H9 (cell line): ENCODE measurements at regions not wholly inside any gene's neighbourhood (a gene's known extent, or its start where the extent isn't known, plus 50 kb on each side); places are given as distances from the start of the nearest gene placed in this dataset.

ENCODE experiments used
- DNase-seq: peaks from one replicate; pipeline ENCODE4 v3.0.0-alpha.2; 2017
- H2AFZ ChIP-seq: one replicate; pipeline ENCODE4 v1.6.1; 2013; ENCODE audit warnings: mild to moderate bottlenecking, low read length, control low read depth, moderate library complexity
- H2AK5ac ChIP-seq: 2 replicates; pipeline ENCODE4 v1.6.1; 2013; ENCODE audit warnings: low read length, control low read depth, mixed read lengths; ENCODE audit not compliant: insufficient read length
- H2BK120ac ChIP-seq: one replicate; pipeline ENCODE4 v1.6.1; 2013; ENCODE audit warnings: low read depth, mild to moderate bottlenecking, low read length, control low read depth, inconsistent platforms; ENCODE audit not compliant: poor library complexity, severe bottlenecking
- H2BK12ac ChIP-seq: 2 replicates; pipeline ENCODE4 v1.6.1; 2013; ENCODE audit warnings: low read length, control low read depth, mixed read lengths, low read depth; ENCODE audit not compliant: insufficient read length
- H2BK15ac ChIP-seq: 2 replicates; pipeline ENCODE4 v1.6.1; 2013; ENCODE audit warnings: low read depth, low read length, control low read depth
- H2BK20ac ChIP-seq: one replicate; pipeline ENCODE4 v1.6.1; 2013; ENCODE audit warnings: low read depth, mild to moderate bottlenecking, low read length, control low read depth, inconsistent platforms; ENCODE audit not compliant: poor library complexity, severe bottlenecking
- H2BK5ac ChIP-seq: 2 replicates; pipeline ENCODE4 v1.6.1; 2013; ENCODE audit warnings: low read length, control low read depth, mixed read lengths; ENCODE audit not compliant: insufficient read length
- H3K14ac ChIP-seq: 2 replicates; pipeline ENCODE4 v1.6.1; 2013; ENCODE audit warnings: low read length, control low read depth; ENCODE audit not compliant: insufficient read depth
- H3K18ac ChIP-seq: 2 replicates; pipeline ENCODE4 v1.6.1; 2013; ENCODE audit warnings: low read depth, mild to moderate bottlenecking, mixed read lengths, low read length, control low read depth; ENCODE audit not compliant: insufficient read length
- H3K23ac ChIP-seq: 2 replicates; pipeline ENCODE4 v1.6.1; 2013; ENCODE audit warnings: low read length, control low read depth, mixed read lengths, low read depth; ENCODE audit not compliant: insufficient read length
- H3K23me2 ChIP-seq: 2 replicates; pipeline ENCODE4 v1.6.1; 2013; ENCODE audit warnings: low read depth, mild to moderate bottlenecking, mixed read lengths, low read length, control low read depth; ENCODE audit not compliant: insufficient read length, poor library complexity, severe bottlenecking
- H3K27ac ChIP-seq: 2 replicates; pipeline ENCODE4 v1.5.1; 2013; ENCODE audit warnings: low read length, control low read depth, mixed read lengths, low read depth; ENCODE audit not compliant: insufficient read length
- H3K27me3 ChIP-seq: 2 replicates; pipeline ENCODE4 v1.6.1; 2013; ENCODE audit warnings: low read length, control low read depth, inconsistent platforms; ENCODE audit not compliant: insufficient read depth
- H3K4ac ChIP-seq: 2 replicates; pipeline ENCODE4 v1.6.1; 2013; ENCODE audit warnings: low read depth, mild to moderate bottlenecking, control low read depth, inconsistent platforms, low read length, moderate library complexity
- H3K4me1 ChIP-seq: 2 replicates; pipeline ENCODE4 v1.6.1; 2013; ENCODE audit warnings: low read length, control low read depth, inconsistent platforms; ENCODE audit not compliant: insufficient read depth
- H3K4me2 ChIP-seq: 2 replicates; pipeline ENCODE4 v1.6.1; 2013; ENCODE audit warnings: low read length, control low read depth, mixed read lengths; ENCODE audit not compliant: insufficient read length, insufficient read depth
- H3K56ac ChIP-seq: 2 replicates; pipeline ENCODE4 v1.6.1; 2013; ENCODE audit warnings: low read depth, mild to moderate bottlenecking, mixed read lengths, low read length, control low read depth; ENCODE audit not compliant: insufficient read length
- H3K79me1 ChIP-seq: 2 replicates; pipeline ENCODE4 v1.6.1; 2013; ENCODE audit warnings: low read depth, mild to moderate bottlenecking, moderate library complexity, low read length, control low read depth, inconsistent platforms; ENCODE audit not compliant: insufficient read depth, poor library complexity, severe bottlenecking
- H3K79me2 ChIP-seq: 2 replicates; pipeline ENCODE4 v1.6.1; 2013; ENCODE audit warnings: low read length, control low read depth, inconsistent platforms; ENCODE audit not compliant: insufficient read depth
- H3K9ac ChIP-seq: 2 replicates; pipeline ENCODE4 v1.6.1; 2013; ENCODE audit warnings: low read length, control low read depth, mixed read lengths; ENCODE audit not compliant: insufficient read length; ENCODE audit errors: extremely low read depth
- H3K9me3 ChIP-seq: one replicate; pipeline ENCODE4 v1.6.1; 2013; ENCODE audit warnings: low read depth, low read length, inconsistent platforms; ENCODE audit not compliant: control insufficient read depth
- H3T11ph ChIP-seq: one replicate; pipeline ENCODE4 v1.6.1; 2013; ENCODE audit warnings: mild to moderate bottlenecking, low read length, control low read depth, inconsistent platforms
- H4K20me1 ChIP-seq: one replicate; pipeline ENCODE4 v1.6.1; 2013; ENCODE audit not compliant: control insufficient read depth, insufficient read length, insufficient read depth
- H4K5ac ChIP-seq: 2 replicates; pipeline ENCODE4 v1.6.1; 2013; ENCODE audit warnings: low read depth, mild to moderate bottlenecking, mixed read lengths, low read length, control low read depth; ENCODE audit not compliant: insufficient read length
- H4K8ac ChIP-seq: replicated peaks from 2 replicates; pipeline ENCODE4 v1.6.1; 2013; ENCODE audit warnings: low read length, control low read depth, mixed read lengths, low read depth; ENCODE audit not compliant: insufficient read length
- H4K91ac ChIP-seq: 2 replicates; pipeline ENCODE4 v1.6.1; 2013; ENCODE audit warnings: low read depth, mild to moderate bottlenecking, moderate library complexity, mixed read lengths, low read length, control low read depth; ENCODE audit not compliant: insufficient read length
- H3K27ac Mint-ChIP-seq, 3 experiments: 2 replicates in 2 of 3; 3 replicates in 1 of 3; pipeline ENCODE4 v1.8.0; 2020 to 2021; ENCODE audit warnings: mixed read lengths in 3 of 3, mild to moderate bottlenecking in 1 of 3, moderate library complexity in 1 of 3
- H3K27me3 Mint-ChIP-seq: 2 replicates; pipeline ENCODE4 v1.8.0; 2021; ENCODE audit warnings: low read depth, mild to moderate bottlenecking, moderate library complexity, mixed read lengths
- H3K36me3 Mint-ChIP-seq, 3 experiments: 2 replicates in 2 of 3; 3 replicates in 1 of 3; pipeline ENCODE4 v1.8.0; 2020 to 2021; ENCODE audit warnings: low read depth in 3 of 3, mixed read lengths in 3 of 3; ENCODE audit not compliant: insufficient read depth in 1 of 3
- H3K4me1 Mint-ChIP-seq, 2 experiments: 2 replicates each; pipeline ENCODE4 v1.8.0; 2020; ENCODE audit warnings: mixed read lengths in 2 of 2
- H3K4me3 Mint-ChIP-seq, 2 experiments: 2 replicates in 1 of 2; 3 replicates in 1 of 2; pipeline ENCODE4 v1.8.0; 2020 to 2021; ENCODE audit warnings: mild to moderate bottlenecking in 2 of 2, mixed read lengths in 2 of 2, moderate library complexity in 1 of 2
- H3K9me3 Mint-ChIP-seq, 2 experiments: 2 replicates in 1 of 2; 3 replicates in 1 of 2; pipeline ENCODE4 v1.8.0; 2020; ENCODE audit warnings: mild to moderate bottlenecking in 2 of 2, mixed read lengths in 2 of 2, moderate library complexity in 1 of 2
- WGBS: extraction: QIAGEN DNeasy Blood & Tissue Kit; methylation state at CpG from one replicate; pipeline ENCODE4 v1.1.7; 2013; ENCODE audit warnings: missing lambda C conversion rate, low lambda C conversion rate, mixed read lengths; ENCODE audit not compliant: insufficient read length; ENCODE audit errors: extremely low coverage; 5-methylcytosine and 5-hydroxymethylcytosine counted together
- TF ChIP-seq, protein P1 (sequence below): fragments of 200-600 bp; sonication (generic); conservative IDR thresholded peaks from 3 replicates; pipeline ENCODE4 v1.8.0; 2021; ENCODE audit warnings: antibody characterized with exemption, mild to moderate bottlenecking

DNA sequence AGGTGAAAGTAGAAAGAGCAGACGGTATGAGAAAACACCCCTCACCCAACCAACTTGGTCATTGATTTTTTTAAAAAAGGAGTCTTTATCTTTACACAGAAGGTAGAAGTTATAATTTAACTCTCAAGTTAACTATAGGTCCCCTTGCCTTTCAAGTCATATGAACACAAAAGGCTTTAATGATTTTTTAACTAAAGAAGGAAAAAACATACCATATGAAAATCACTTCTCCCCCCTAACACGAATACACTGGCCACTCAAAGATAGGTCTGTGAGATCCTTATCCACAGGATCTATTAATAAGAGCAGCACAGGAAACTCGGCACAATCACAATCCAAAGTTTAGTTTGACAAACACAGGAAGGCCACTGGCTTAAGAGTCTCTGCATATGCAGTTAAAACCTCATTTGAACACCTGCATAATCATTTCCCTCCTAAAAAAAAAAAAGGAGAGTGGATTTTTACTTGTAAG, 138.0 kb downstream of the ENC1 start:
- Mint-ChIP-seq H3K4me1 (peaks cover 22 to 29% of the 10 kb centered on the region in 2 experiments), H3K36me3 (no peaks in the 10 kb centered on the region; a peak in 1 of 7 replicates), H3K27me3 (no peaks in the 10 kb centered on the region), H3K9me3 (no peaks in the 10 kb centered on the region), H3K4me3 (no peak overlapping the region), H3K27ac (peak overlapping the region in 1 of 3 experiments; percentile 27; a peak in 1 of 7 replicates)
- Histone ChIP-seq H3K9me3 (no peaks in the 10 kb centered on the region), H2BK5ac (no peak overlapping the region), H4K91ac (no peak overlapping the region), H3K79me2 (no peaks in the 10 kb centered on the region), H3K79me1 (no peaks in the 10 kb centered on the region), H2AK5ac (no peak overlapping the region), H3K27ac (no peak overlapping the region), H2BK12ac (no peak overlapping the region), H3K4ac (no peak overlapping the region), H3K27me3 (no peaks in the 10 kb centered on the region), H2AFZ (no peak overlapping the region), H3K9ac (no peak overlapping the region), H3K23ac (no peak overlapping the region), H4K8ac (no peak overlapping the region), H3T11ph (no peak overlapping the region), H3K56ac (no peak overlapping the region), H4K20me1 (no peaks in the 10 kb centered on the region), H3K4me1 (no peaks in the 10 kb centered on the region), H3K18ac (no peak overlapping the region), H3K23me2 (no peaks in the 10 kb centered on the region), H2BK15ac (no peak overlapping the region), H2BK20ac (no peak overlapping the region), H3K4me2 (no peak overlapping the region), H2BK120ac (no peak overlapping the region), H3K14ac (no peak overlapping the region), H4K5ac (no peak overlapping the region)
- DNase-seq, result no peak
- WGBS, result no CpG with 5 or more reads among the region's 3 CpGs
- TF ChIP-seq, protein P1, sequence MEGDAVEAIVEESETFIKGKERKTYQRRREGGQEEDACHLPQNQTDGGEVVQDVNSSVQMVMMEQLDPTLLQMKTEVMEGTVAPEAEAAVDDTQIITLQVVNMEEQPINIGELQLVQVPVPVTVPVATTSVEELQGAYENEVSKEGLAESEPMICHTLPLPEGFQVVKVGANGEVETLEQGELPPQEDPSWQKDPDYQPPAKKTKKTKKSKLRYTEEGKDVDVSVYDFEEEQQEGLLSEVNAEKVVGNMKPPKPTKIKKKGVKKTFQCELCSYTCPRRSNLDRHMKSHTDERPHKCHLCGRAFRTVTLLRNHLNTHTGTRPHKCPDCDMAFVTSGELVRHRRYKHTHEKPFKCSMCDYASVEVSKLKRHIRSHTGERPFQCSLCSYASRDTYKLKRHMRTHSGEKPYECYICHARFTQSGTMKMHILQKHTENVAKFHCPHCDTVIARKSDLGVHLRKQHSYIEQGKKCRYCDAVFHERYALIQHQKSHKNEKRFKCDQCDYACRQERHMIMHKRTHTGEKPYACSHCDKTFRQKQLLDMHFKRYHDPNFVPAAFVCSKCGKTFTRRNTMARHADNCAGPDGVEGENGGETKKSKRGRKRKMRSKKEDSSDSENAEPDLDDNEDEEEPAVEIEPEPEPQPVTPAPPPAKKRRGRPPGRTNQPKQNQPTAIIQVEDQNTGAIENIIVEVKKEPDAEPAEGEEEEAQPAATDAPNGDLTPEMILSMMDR, result no peak
